Activated CD8-positive, alpha-beta T cell treated with anti-CD3 and anti-CD28 coated beads, Interleukin-2, amount 10 ng/mL, durations not matched to agents 7 days and 5 days (primary cell): ENCODE measurements at regions not wholly inside any gene's neighbourhood (a gene's known extent, or its start where the extent isn't known, plus 50 kb on each side); places are given as distances from the start of the nearest gene placed in this dataset.
"Not testable (repeated sequence)": the region's sequence is repeated elsewhere in the genome, so short reads cannot be mapped to it uniquely, and the experiment has no call there.

Experiments
- ATAC-seq: fragments of 150-1000 bp; cut with Tn5 transposase; one replicate; pipeline ENCODE4 v1.10.0; 2021; ENCODE audit warnings: moderate library complexity
- CTCF ChIA-PET: fragments of 350-600 bp; sonication (Branson Sonifier 250); formaldehyde crosslinking; loops from one replicate; lab custom pipeline; 2021; ENCODE audit warnings: antibody characterized with exemption; lab: Charles Lee
- POLR2A ChIA-PET: fragments of 350-600 bp; sonication (Branson Sonifier 250); formaldehyde crosslinking; loops from one replicate; lab custom pipeline; 2021; ENCODE audit warnings: antibody characterized with exemption; lab: Charles Lee
- DNase-seq: peaks from one replicate; pipeline ENCODE4 v3.0.0-alpha.2; 2020
- H3K27ac Mint-ChIP-seq: one replicate; pipeline ENCODE4 v1.8.0; 2021; ENCODE audit warnings: mild to moderate bottlenecking, mixed read lengths
- H3K27me3 Mint-ChIP-seq: one replicate; pipeline ENCODE4 v1.8.0; 2021; ENCODE audit warnings: low read depth, mixed read lengths
- H3K36me3 Mint-ChIP-seq: one replicate; pipeline ENCODE4 v1.8.0; 2021; ENCODE audit warnings: low read depth, mixed read lengths
- H3K4me1 Mint-ChIP-seq: one replicate; pipeline ENCODE4 v1.8.0; 2021; ENCODE audit warnings: low read depth, mixed read lengths
- H3K4me3 Mint-ChIP-seq: one replicate; pipeline ENCODE4 v1.8.0; 2021; ENCODE audit warnings: mild to moderate bottlenecking, mixed read lengths
- H3K9me3 Mint-ChIP-seq: one replicate; pipeline ENCODE4 v1.8.0; 2022; ENCODE audit warnings: mixed read lengths; ENCODE audit not compliant: insufficient read depth

GRCh38 chr10:35884657-35885071, 242.6 kb upstream of the FZD8 start:
- Mint-ChIP-seq H3K9me3 (no peaks in the 10 kb centered on the region), H3K27ac (no peak overlapping the region), H3K27me3 (no peaks in the 10 kb centered on the region), H3K4me3 (no peak overlapping the region), H3K36me3 (no peaks in the 10 kb centered on the region), H3K4me1 (no peaks in the 10 kb centered on the region)
- ChIA-PET CTCF (no interaction called here), POLR2A (no interaction called here)
- ATAC-seq: no peak
- DNase-seq: no peak

GRCh38 chr10:35882422-35883150, 240.5 kb upstream of the FZD8 start:
- POLR2A ChIA-PET: no interaction called here
- no peaks in the 10 kb centered on the region for H3K36me3 Mint-ChIP-seq
- H3K27me3 Mint-ChIP-seq: no peaks in the 10 kb centered on the region
- H3K27ac Mint-ChIP-seq: no peak overlapping the region
- H3K9me3 Mint-ChIP-seq: no peaks in the 10 kb centered on the region
- CTCF ChIA-PET: no interaction called here
- H3K4me3 Mint-ChIP-seq: no peak overlapping the region
- H3K4me1 Mint-ChIP-seq: no peaks in the 10 kb centered on the region
- no peak for ATAC-seq
- DNase-seq: no peak

- no peak overlapping the region for H3K27ac Mint-ChIP-seq
- DNase-seq: no peak
- no peak for ATAC-seq
- H3K36me3 Mint-ChIP-seq: no peaks in the 10 kb centered on the region
- no peaks in the 10 kb centered on the region for H3K4me1 Mint-ChIP-seq
- no peaks in the 10 kb centered on the region for H3K9me3 Mint-ChIP-seq
- no peaks in the 10 kb centered on the region for H3K27me3 Mint-ChIP-seq
- ChIA-PET POLR2A (no interaction called here), CTCF (no interaction called here)
- H3K4me3 Mint-ChIP-seq: no peak overlapping the region
Measured at GRCh38 chr10:35881320-35881719, 239.2 kb upstream of the FZD8 start.

- ChIA-PET POLR2A (no interaction called here), CTCF (no interaction called here)
- ATAC-seq (no peak), DNase-seq (no peak)
- no peak overlapping the region for H3K27ac Mint-ChIP-seq
- H3K27me3 Mint-ChIP-seq: no peaks in the 10 kb centered on the region
- no peaks in the 10 kb centered on the region for H3K36me3 Mint-ChIP-seq
- H3K4me3 Mint-ChIP-seq: no peak overlapping the region
- H3K9me3 Mint-ChIP-seq: no peaks in the 10 kb centered on the region
- H3K4me1 Mint-ChIP-seq: no peaks in the 10 kb centered on the region
Measured at GRCh38 chr10:35876248-35876647, 234.2 kb upstream of the FZD8 start.

- no peaks in the 10 kb centered on the region for H3K36me3 Mint-ChIP-seq
Measured at GRCh38 chr10:35875016-35875676, 233.1 kb upstream of the FZD8 start.

GRCh38 chr10:35874311-35875015, 232.4 kb upstream of the FZD8 start:
- H3K27ac Mint-ChIP-seq: no peak overlapping the region
- no peaks in the 10 kb centered on the region for H3K4me1 Mint-ChIP-seq
- H3K27me3 Mint-ChIP-seq: no peaks in the 10 kb centered on the region
- no peak overlapping the region for H3K4me3 Mint-ChIP-seq
- DNase-seq (no peak), ATAC-seq (no peak)
- POLR2A ChIA-PET: no interaction called here
- H3K36me3 Mint-ChIP-seq: no peaks in the 10 kb centered on the region
- CTCF ChIA-PET: no interaction called here
- H3K9me3 Mint-ChIP-seq: no peaks in the 10 kb centered on the region

More at GRCh38 chr10:35875016-35875676, 233.1 kb upstream of the FZD8 start:
- ATAC-seq (no peak), DNase-seq (no peak)
- Mint-ChIP-seq H3K4me1 (no peaks in the 10 kb centered on the region), H3K27me3 (no peaks in the 10 kb centered on the region), H3K27ac (no peak overlapping the region), H3K9me3 (no peaks in the 10 kb centered on the region), H3K4me3 (no peak overlapping the region)
- CTCF ChIA-PET: no interaction called here
- POLR2A ChIA-PET: no interaction called here

- Mint-ChIP-seq H3K36me3 (no peaks in the 10 kb centered on the region), H3K4me1 (no peaks in the 10 kb centered on the region), H3K9me3 (no peaks in the 10 kb centered on the region), H3K27ac (no peak overlapping the region), H3K4me3 (no peak overlapping the region), H3K27me3 (no peaks in the 10 kb centered on the region)
- DNase-seq: no peak
- no peak for ATAC-seq
- CTCF ChIA-PET: no interaction called here
- POLR2A ChIA-PET: no interaction called here
Measured at GRCh38 chr10:35872671-35873070, 230.6 kb upstream of the FZD8 start.

GRCh38 chr10:35870665-35871310, 228.7 kb upstream of the FZD8 start:
- H3K4me1 Mint-ChIP-seq: no peaks in the 10 kb centered on the region
- ATAC-seq: no peak
- no peaks in the 10 kb centered on the region for H3K27me3 Mint-ChIP-seq
- H3K4me3 Mint-ChIP-seq: no peak overlapping the region
- CTCF ChIA-PET: no interaction called here
- H3K9me3 Mint-ChIP-seq: no peaks in the 10 kb centered on the region
- no peaks in the 10 kb centered on the region for H3K36me3 Mint-ChIP-seq
- no peak for DNase-seq
- POLR2A ChIA-PET: no interaction called here
- no peak overlapping the region for H3K27ac Mint-ChIP-seq

- H3K9me3 Mint-ChIP-seq, H3K27me3 Mint-ChIP-seq, H3K27ac Mint-ChIP-seq, DNase-seq, CTCF ChIA-PET, H3K4me3 Mint-ChIP-seq, POLR2A ChIA-PET, H3K36me3 Mint-ChIP-seq, H3K4me1 Mint-ChIP-seq, ATAC-seq: not testable (repeated sequence)
Measured at GRCh38 chr10:35858676-35859283, 216.7 kb upstream of the FZD8 start.

GRCh38 chr10:35857860-35858259, 215.8 kb upstream of the FZD8 start:
- Mint-ChIP-seq H3K27ac (no peak overlapping the region), H3K4me1 (no peaks in the 10 kb centered on the region), H3K4me3 (no peak overlapping the region), H3K9me3 (peaks cover 4% of the 10 kb centered on the region), H3K36me3 (no peaks in the 10 kb centered on the region), H3K27me3 (no peaks in the 10 kb centered on the region)
- ChIA-PET POLR2A (no interaction called here), CTCF (no interaction called here)
- no peak for DNase-seq
- ATAC-seq: no peak

GRCh38 chr10:35855155-35855947, 213.3 kb upstream of the FZD8 start:
- Mint-ChIP-seq H3K27ac (no peak overlapping the region), H3K36me3 (no peaks in the 10 kb centered on the region), H3K4me1 (no peaks in the 10 kb centered on the region), H3K27me3 (no peaks in the 10 kb centered on the region), H3K9me3 (peaks cover 4% of the 10 kb centered on the region), H3K4me3 (no peak overlapping the region)
- DNase-seq (no peak), ATAC-seq (no peak)
- POLR2A ChIA-PET: no interaction called here
- CTCF ChIA-PET: no interaction called here
